GM18511 (cell line): ENCODE measurements at regions not wholly inside any gene's neighbourhood (a gene's known extent, or its start where the extent isn't known, plus 50 kb on each side); places are given as distances from the start of the nearest gene placed in this dataset.

Experiments
- ATAC-seq: cut with Tn5 transposase; IDR thresholded peaks from one replicate; pipeline ENCODE4 v1.9.1; 2021; ENCODE audit warnings: mild to moderate bottlenecking, moderate library complexity; ENCODE audit not compliant: unreplicated experiment

GRCh38 chr12:115716551-115716950 lies 560.9 kb downstream of the MED13L start:
- ATAC-seq, result no peak

GRCh38 chr12:115712676-115713075 lies 564.8 kb downstream of the MED13L start:
- no peak for ATAC-seq

GRCh38 chr12:115710104-115710564 lies 567.4 kb downstream of the MED13L start:
- ATAC-seq, result no peak

- ATAC-seq, result no peak
Observed at GRCh38 chr12:115709540-115710011, 567.9 kb downstream of the MED13L start.

- no peak for ATAC-seq
Observed at GRCh38 chr12:115708801-115709200, 568.7 kb downstream of the MED13L start.

- no peak for ATAC-seq
Observed at GRCh38 chr12:115700896-115701465, 576.5 kb downstream of the MED13L start.

GRCh38 chr12:115700081-115700480 lies 577.4 kb downstream of the MED13L start:
- no peak for ATAC-seq

GRCh38 chr12:115698257-115698656 lies 579.2 kb downstream of the MED13L start:
- no peak for ATAC-seq

GRCh38 chr12:115697340-115697739 lies 580.2 kb downstream of the MED13L start:
- no peak for ATAC-seq

GRCh38 chr12:115694564-115694963 lies 582.9 kb downstream of the MED13L start:
- no peak for ATAC-seq

GRCh38 chr12:115693970-115694369 lies 583.5 kb downstream of the MED13L start:
- ATAC-seq, result no peak

GRCh38 chr12:115691123-115691522 lies 586.4 kb downstream of the MED13L start:
- ATAC-seq, result no peak

GRCh38 chr12:115687094-115687493 lies 590.4 kb downstream of the MED13L start:
- ATAC-seq, result no peak

- no peak for ATAC-seq
Observed at GRCh38 chr12:115683240-115683780, 594.2 kb downstream of the MED13L start.

- ATAC-seq, result no peak
Observed at GRCh38 chr12:115680967-115681366, 596.5 kb downstream of the MED13L start.

GRCh38 chr12:115672506-115673080 lies 604.9 kb downstream of the MED13L start:
- ATAC-seq, result no peak

GRCh38 chr12:115672086-115672485 lies 605.4 kb downstream of the MED13L start:
- no peak for ATAC-seq

- no peak for ATAC-seq
Observed at GRCh38 chr12:115670869-115671268, 606.6 kb downstream of the MED13L start.

GRCh38 chr12:115667116-115667515 lies 610.4 kb downstream of the MED13L start:
- ATAC-seq, result no peak

GRCh38 chr12:115666168-115666567 lies 611.3 kb downstream of the MED13L start:
- no peak for ATAC-seq

- no peak for ATAC-seq
Observed at GRCh38 chr12:115661112-115661511, 616.4 kb downstream of the MED13L start.

GRCh38 chr12:115660211-115660805 lies 617.2 kb downstream of the MED13L start:
- ATAC-seq, result no peak
